GM18505 (cell line): ENCODE measurements at regions not wholly inside any gene's neighbourhood (a gene's known extent, or its start where the extent isn't known, plus 50 kb on each side); places are given as distances from the start of the nearest gene placed in this dataset.

Experiments
- ATAC-seq: cut with Tn5 transposase; IDR thresholded peaks from one replicate; pipeline ENCODE4 v1.9.1; 2021; ENCODE audit not compliant: unreplicated experiment
- POLR2A ChIP-seq: IDR thresholded peaks from 4 replicates; pipeline ENCODE4 v1.6.1; 2011; ENCODE audit warnings: borderline replicate concordance; ENCODE audit not compliant: insufficient read depth, insufficient read length; ENCODE audit errors: extremely low read depth

DNA sequence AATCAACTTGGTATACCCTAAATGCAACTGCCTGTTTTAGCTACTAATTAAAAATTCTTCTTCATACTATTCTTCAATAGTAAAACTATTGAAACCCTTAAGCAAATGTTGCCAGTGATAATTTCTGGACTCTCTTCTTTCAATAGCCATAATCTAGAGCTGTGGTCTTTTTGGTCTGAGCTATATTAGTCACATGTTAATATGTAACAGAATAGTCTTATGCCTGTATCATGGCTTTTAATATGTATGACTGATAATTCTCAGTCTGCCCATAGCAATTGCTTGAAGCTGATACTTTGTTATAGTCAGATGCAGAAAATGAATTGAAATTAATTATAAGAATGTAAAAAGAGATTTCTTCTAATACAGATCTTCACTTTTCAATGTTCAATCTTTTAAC lies 1871.9 kb upstream of the CDH6 start:
- ATAC-seq = no peak
- TF ChIP-seq POLR2A = no peak

DNA sequence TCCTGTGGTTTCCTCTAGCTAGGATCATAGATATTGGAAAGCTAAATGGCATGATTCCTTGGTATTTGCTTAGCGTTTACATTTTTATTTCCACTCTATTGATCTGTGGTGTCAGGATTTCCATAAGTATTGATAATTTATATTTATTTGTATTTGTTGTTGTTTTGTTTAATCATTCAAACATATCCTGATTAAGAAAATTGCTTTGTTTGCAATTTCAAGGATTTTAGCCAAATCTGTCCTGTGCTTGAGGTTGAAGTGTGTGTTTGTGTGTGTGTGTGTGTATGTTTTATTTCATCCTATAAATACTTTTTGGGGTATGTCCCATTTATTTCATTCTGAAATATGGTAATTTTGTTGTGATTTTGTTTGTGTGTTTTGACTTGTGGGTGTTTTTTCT lies 1884.1 kb upstream of the CDH6 start:
- TF ChIP-seq POLR2A = no peak
- no peak for ATAC-seq

DNA sequence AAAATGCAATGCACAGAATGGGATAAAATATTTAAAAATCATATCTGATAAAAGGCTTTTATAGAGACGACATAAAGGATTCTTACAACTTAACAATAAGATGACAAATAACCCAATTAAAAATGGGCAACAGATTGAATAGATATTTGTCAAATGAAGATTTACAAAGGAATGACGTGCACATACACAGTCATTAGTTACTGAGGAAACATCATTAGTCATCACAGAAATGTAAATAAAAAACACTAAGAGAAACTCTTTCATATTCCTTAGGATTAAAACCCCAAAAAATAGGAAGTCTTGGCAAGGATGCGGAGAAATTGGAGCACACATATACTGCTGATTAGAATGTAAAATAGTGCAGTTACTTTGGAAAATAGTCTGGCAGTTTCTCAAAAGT lies 1886.0 kb upstream of the CDH6 start:
- ATAC-seq = no peak
- TF ChIP-seq POLR2A = no peak

DNA sequence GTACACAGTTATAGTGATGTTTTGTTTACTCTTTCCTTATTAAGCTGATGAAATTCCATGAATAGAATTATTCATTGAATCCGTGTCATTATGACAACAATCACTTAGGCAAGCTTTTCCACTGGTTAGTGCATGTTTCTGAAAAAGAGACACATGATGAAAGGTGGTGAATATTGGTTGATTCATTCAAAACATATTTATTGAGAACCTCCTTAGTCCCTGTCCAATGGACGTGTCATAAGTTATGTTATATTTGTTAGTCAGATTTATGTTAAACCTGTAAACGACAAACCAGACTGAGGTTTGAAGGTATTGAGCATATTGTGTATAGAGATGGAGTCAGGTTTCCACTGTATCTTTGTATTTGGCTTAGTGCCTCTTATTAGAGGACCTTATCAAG lies 1888.9 kb upstream of the CDH6 start:
- TF ChIP-seq POLR2A = no peak
- ATAC-seq = no peak

DNA sequence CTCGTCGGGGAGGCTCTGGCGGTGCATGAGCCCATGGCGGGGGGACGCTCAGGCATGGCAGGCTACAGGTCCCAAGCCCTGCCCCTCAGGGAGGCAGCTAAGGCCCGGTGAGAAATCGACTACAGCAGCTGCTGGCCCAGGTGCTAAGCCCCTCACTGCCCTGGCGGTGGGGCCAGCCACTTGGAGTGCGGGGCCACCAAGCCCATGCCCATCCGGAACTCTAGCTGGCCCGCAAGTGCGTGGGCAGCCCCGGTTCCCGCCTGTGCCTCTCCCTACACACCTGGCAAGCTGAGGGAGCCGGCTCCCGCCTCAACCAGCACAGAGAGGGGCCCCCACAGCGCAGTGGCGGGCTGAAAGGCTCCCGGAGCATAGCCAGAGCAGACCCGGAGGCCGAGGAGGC lies 1896.9 kb upstream of the CDH6 start:
- ATAC-seq = no peak
- no peak for TF ChIP-seq POLR2A

DNA sequence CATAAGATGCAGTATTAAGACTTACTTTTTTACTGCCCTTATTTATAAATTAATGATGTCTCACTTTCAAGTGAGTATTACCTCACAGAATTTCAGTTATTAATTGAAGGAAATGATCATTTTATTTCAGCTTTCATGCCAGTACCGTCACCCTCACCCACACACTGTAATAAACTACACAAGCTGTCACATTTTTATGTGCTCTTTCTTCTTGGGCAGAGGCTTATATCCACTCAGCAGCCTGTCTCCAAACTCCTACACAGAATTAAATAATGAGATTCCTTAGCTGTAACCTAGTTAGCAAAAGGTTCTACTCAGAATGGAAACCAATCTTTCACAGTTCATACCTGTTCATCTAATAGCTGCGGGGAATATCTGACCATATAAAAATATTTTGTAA lies 1915.8 kb upstream of the CDH6 start:
- TF ChIP-seq POLR2A = no peak
- ATAC-seq = no peak

DNA sequence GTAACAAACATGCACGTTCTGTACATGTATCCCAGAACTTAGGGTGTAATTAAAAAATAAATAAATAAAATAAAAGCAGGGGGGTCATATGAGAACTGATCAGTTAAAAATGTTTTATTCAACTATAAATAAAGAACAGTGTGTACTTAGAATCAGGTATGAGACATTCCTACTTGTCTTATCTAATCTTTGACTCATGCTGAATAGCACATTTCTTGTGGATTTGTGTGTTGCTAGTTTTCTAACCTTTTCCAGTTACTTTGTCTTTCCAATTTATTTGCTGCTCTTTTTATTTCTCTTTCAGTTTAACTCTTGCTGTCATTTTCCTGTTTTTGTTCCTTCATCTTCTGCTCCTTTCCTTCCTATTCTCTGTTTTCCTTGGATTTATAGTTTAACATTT lies 1917.1 kb upstream of the CDH6 start:
- no peak for ATAC-seq
- TF ChIP-seq POLR2A = no peak

DNA sequence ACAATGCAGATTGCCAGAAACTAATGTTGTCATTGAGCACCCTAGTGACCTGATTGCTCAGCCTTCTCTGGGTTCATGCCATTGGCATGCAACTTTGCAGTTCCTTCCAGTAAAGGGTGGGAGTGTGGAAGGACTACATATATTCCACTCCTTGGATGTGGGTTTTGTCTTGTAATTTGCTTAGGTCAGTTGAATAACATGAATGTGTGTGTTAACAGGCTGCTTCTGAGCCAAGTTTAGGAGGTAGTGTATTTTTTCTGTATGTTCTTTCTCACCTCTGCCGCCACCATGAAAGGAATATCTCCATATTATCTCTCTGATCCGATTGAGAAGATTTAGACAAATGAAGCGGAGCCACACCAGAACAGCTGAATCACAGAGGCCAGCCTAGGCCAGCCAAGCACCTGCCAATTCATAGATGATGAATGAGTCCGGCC lies 1929.6 kb upstream of the CDH6 start:
- no peak for ATAC-seq
- no peak for TF ChIP-seq POLR2A

DNA sequence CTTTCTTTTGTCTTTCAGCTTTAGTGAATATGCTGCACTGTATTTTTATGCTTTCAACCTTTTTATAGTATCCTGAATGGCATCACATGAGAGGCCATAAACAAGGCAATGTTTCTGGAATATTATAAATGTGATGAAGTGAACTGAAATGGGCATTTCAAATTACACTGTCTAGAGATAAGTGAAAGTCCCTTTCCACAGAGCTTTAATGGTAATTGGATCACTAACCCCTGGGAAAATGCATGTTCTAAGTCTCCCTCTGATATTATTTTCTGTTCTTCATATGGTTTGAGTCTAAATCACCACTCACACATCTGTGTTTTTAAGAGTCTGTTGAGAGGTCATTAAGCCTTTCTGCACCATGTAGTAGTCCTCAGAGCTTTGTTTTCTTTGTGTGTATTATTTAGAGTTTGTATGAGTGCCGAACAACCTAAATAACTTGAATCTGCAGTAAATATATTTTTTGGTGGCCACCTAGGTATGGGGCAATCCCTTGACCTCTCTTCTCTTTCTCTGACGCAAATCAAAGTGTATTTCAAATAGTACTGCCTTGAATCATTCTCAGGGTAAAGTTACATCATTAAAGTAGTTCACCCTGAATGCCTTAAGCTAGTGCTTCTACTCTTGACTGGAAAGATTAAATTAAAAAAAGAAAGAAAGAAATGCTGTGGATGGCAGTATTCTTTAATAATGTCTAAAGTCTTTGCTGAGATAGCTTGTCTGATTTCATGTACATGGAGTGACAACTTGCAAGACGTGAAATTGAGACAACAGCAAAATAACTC lies 1931.0 kb upstream of the CDH6 start:
- no peak for TF ChIP-seq POLR2A
- no peak for ATAC-seq

DNA sequence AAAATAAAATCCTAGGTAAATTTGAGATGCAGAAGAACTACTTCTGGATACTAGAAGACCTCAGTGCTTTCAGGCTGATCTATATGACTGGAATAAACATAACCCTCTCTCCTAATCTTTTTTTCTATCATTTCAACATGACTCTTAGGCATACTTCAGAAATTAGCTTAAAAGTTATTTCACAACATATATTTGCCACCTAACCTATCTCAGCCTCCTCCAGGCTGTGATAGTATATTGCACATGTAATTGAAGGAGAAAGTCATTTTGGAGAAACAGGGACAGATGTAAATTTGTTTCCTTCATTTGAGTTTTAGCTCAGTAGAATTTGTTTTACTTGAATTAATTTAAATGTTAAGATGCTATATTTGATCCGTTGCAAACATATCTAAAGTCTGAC lies 1932.3 kb upstream of the CDH6 start:
- TF ChIP-seq POLR2A = no peak
- no peak for ATAC-seq

DNA sequence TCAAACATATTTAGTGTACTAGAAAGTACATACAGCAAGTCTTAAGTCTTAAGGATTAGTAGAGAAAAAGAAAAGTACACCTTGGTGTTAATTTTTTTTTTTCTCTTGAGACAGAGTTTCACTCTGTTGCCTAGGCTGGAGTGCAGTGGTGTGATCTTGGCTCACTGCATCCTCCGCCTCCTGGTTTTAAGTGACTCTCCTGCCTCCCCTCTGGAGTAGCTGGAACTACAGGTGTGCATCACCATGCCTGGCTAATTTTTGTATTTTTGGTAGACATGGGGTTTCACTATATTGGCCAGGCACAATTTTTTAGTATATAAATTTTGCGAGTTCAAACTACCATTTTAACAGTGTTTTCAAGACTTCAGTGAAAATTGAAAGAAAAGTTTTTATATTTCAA lies 1941.1 kb upstream of the CDH6 start:
- ATAC-seq = no peak
- TF ChIP-seq POLR2A = no peak

DNA sequence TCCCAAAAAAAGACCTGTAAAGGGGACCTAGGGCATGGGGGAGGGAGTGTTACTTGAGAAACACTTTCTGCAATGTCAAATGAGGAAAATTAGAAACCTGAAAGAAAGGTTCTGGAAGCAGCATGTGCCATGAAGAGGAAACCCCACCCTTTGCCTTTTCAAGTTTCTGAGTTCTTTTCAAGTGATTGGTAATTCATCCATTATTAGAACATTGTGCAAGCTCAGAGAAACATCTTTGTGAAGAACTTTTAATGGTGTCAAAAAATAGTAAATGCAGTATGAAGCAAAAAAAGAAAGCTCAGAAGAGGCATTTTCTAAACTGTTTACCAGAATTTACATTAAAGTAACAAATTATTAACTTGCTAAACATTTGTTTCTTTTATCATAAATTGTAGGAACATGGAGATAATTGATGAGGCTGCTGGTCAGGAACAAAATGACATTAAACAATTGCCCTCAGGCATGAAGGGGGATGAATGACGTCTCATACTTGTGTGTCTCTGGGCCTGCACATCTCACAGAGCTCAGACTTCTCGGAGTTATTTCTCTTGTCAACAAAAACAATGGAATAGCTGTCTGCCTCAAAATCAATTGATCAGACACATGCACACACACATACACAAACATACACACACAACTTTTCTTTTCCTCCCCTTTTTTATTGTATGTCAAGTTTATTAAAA lies 1946.0 kb upstream of the CDH6 start:
- TF ChIP-seq POLR2A = no peak
- ATAC-seq = no peak

DNA sequence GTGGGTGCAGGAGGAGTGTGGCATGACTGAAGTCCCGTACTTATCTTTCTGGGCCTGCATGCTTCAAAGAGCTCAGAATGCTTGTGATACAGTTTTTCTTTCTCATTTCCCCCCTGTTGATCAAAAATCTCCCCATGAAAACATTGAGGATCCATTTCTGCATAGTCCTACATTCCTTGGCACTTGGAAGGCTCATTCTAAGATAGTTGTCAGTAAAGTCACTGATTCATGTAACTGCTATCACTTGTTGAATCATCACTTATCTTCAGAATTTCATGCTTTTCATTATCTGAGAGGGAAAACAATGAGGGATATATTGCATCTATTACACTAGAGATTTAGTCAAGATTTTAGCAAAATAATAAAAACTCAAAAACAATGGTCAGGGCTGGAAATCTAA lies 1953.1 kb upstream of the CDH6 start:
- no peak for ATAC-seq

DNA sequence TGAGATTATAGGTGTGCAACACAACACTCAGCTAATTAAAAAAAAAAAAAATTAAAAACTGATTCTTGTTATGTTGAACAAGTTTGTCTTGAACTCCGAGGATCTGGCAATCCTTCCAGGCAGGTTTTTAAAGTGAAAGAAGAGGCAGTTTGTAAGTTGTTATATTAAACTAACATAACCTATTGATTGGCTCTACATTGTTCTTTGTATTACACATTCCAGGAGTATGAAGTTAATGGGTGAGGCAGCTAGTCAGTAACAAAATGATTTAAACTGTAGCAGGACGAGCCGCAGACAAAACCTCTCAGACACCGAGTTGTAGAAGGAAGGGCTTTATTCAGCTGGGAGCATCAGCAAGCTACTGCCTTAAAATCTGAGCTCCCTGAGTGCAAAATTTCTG lies 1953.9 kb upstream of the CDH6 start:
- TF ChIP-seq POLR2A = no peak
- no peak for ATAC-seq

More for the DNA sequence above, 1953.1 kb upstream of the CDH6 start:
- no peak for TF ChIP-seq POLR2A
